ENCODE measurements at regions not wholly inside any gene's neighbourhood (a gene's known extent, or its start where the extent isn't known, plus 50 kb on each side); places are given as distances from the start of the nearest gene placed in this dataset.

GRCh38 chr7:45457591-45457990, 116.6 kb upstream of the ADCY1 start:
- H3K27me3 ChIP-seq (ENCODE audit: insufficient read depth, insufficient read length), result no peaks in the 10 kb centered on the region
- TF ChIP-seq ZNF274 (IDR thresholded peaks at IDR 0.05; ENCODE audit: low read depth, low read length) (no peak), YY1 (IDR thresholded peaks at IDR 0.05; ENCODE audit: insufficient read depth, insufficient read length) (no peak), SUZ12 (IDR thresholded peaks at IDR 0.05; ENCODE audit: extremely low read depth, insufficient read depth, insufficient read length) (no peak)
- H3K9ac ChIP-seq (ENCODE audit: insufficient read length, low read depth), result no peak overlapping the region
- H3K9me3 ChIP-seq (ENCODE audit: insufficient read depth, low read length), result no peaks in the 10 kb centered on the region
- DNase-seq (ENCODE audit: low read depth, low spot score), result no peak
- H3K36me3 ChIP-seq (ENCODE audit: insufficient read depth, insufficient read length, low read length), result no peaks in the 10 kb centered on the region
- H3K4me3 ChIP-seq (ENCODE audit: insufficient read length, low read depth), result no peak overlapping the region
- no peaks in the 10 kb centered on the region for H3K4me1 ChIP-seq (ENCODE audit: insufficient read depth, insufficient read length)

- no peaks in the 10 kb centered on the region for H3K27me3 ChIP-seq (ENCODE audit: insufficient read depth, insufficient read length)
- no peaks in the 10 kb centered on the region for H3K4me1 ChIP-seq (ENCODE audit: insufficient read depth, insufficient read length)
- no peak overlapping the region for H3K9ac ChIP-seq (ENCODE audit: insufficient read length, low read depth)
- H3K36me3 ChIP-seq (ENCODE audit: insufficient read depth, insufficient read length, low read length), result no peaks in the 10 kb centered on the region
- TF ChIP-seq ZNF274 (IDR thresholded peaks at IDR 0.05; ENCODE audit: low read depth, low read length) (no peak), SUZ12 (IDR thresholded peaks at IDR 0.05; ENCODE audit: extremely low read depth, insufficient read depth, insufficient read length) (no peak), YY1 (IDR thresholded peaks at IDR 0.05; ENCODE audit: insufficient read depth, insufficient read length) (no peak)
- no peaks in the 10 kb centered on the region for H3K9me3 ChIP-seq (ENCODE audit: insufficient read depth, low read length)
- no peak overlapping the region for H3K4me3 ChIP-seq (ENCODE audit: insufficient read length, low read depth)
- DNase-seq (ENCODE audit: low read depth, low spot score), result no peak
These were observed 114.7 kb upstream of the ADCY1 start for GRCh38 chr7:45459476-45459875.

- no peak for DNase-seq (ENCODE audit: low read depth, low spot score)
- no peak overlapping the region for H3K9ac ChIP-seq (ENCODE audit: insufficient read length, low read depth)
- no peaks in the 10 kb centered on the region for H3K36me3 ChIP-seq (ENCODE audit: insufficient read depth, insufficient read length, low read length)
- TF ChIP-seq ZNF274 (IDR thresholded peaks at IDR 0.05; ENCODE audit: low read depth, low read length), result no peak
- no peak for TF ChIP-seq YY1 (IDR thresholded peaks at IDR 0.05; ENCODE audit: insufficient read depth, insufficient read length)
- TF ChIP-seq SUZ12 (IDR thresholded peaks at IDR 0.05; ENCODE audit: extremely low read depth, insufficient read depth, insufficient read length), result no peak
- H3K27me3 ChIP-seq (ENCODE audit: insufficient read depth, insufficient read length), result no peaks in the 10 kb centered on the region
- no peaks in the 10 kb centered on the region for H3K9me3 ChIP-seq (ENCODE audit: insufficient read depth, low read length)
- no peak overlapping the region for H3K4me3 ChIP-seq (ENCODE audit: insufficient read length, low read depth)
- no peaks in the 10 kb centered on the region for H3K4me1 ChIP-seq (ENCODE audit: insufficient read depth, insufficient read length)
These were observed 113.8 kb upstream of the ADCY1 start for GRCh38 chr7:45460379-45460778.

GRCh38 chr7:45461026-45461425, 113.1 kb upstream of the ADCY1 start:
- no peak for TF ChIP-seq YY1 (IDR thresholded peaks at IDR 0.05; ENCODE audit: insufficient read depth, insufficient read length)
- TF ChIP-seq ZNF274 (IDR thresholded peaks at IDR 0.05; ENCODE audit: low read depth, low read length), result no peak
- no peak for TF ChIP-seq SUZ12 (IDR thresholded peaks at IDR 0.05; ENCODE audit: extremely low read depth, insufficient read depth, insufficient read length)
- H3K4me1 ChIP-seq (ENCODE audit: insufficient read depth, insufficient read length), result no peaks in the 10 kb centered on the region
- H3K27me3 ChIP-seq (ENCODE audit: insufficient read depth, insufficient read length), result no peaks in the 10 kb centered on the region
- H3K4me3 ChIP-seq (ENCODE audit: insufficient read length, low read depth), result no peak overlapping the region
- DNase-seq (ENCODE audit: low read depth, low spot score), result no peak
- H3K9ac ChIP-seq (ENCODE audit: insufficient read length, low read depth), result no peak overlapping the region
- H3K36me3 ChIP-seq (ENCODE audit: insufficient read depth, insufficient read length, low read length), result no peaks in the 10 kb centered on the region
- no peaks in the 10 kb centered on the region for H3K9me3 ChIP-seq (ENCODE audit: insufficient read depth, low read length)

- Histone ChIP-seq H3K36me3 (ENCODE audit: insufficient read depth, insufficient read length, low read length) (no peaks in the 10 kb centered on the region), H3K9ac (ENCODE audit: insufficient read length, low read depth) (no peak overlapping the region), H3K4me1 (ENCODE audit: insufficient read depth, insufficient read length) (no peaks in the 10 kb centered on the region), H3K9me3 (ENCODE audit: insufficient read depth, low read length) (peaks cover 21% of the 10 kb centered on the region), H3K27me3 (ENCODE audit: insufficient read depth, insufficient read length) (no peaks in the 10 kb centered on the region), H3K4me3 (ENCODE audit: insufficient read length, low read depth) (no peak overlapping the region)
- no peak for DNase-seq (ENCODE audit: low read depth, low spot score)
- TF ChIP-seq ZNF274 (IDR thresholded peaks at IDR 0.05; ENCODE audit: low read depth, low read length), result no peak
- TF ChIP-seq SUZ12 (IDR thresholded peaks at IDR 0.05; ENCODE audit: extremely low read depth, insufficient read depth, insufficient read length), result no peak
- no peak for TF ChIP-seq YY1 (IDR thresholded peaks at IDR 0.05; ENCODE audit: insufficient read depth, insufficient read length)
These were observed 105.1 kb upstream of the ADCY1 start for GRCh38 chr7:45469103-45469502.

GRCh38 chr7:45470031-45470430, 104.1 kb upstream of the ADCY1 start:
- H3K4me3 ChIP-seq (ENCODE audit: insufficient read length, low read depth), result no peak overlapping the region
- H3K9me3 ChIP-seq (ENCODE audit: insufficient read depth, low read length), result peaks cover 21% of the 10 kb centered on the region
- H3K9ac ChIP-seq (ENCODE audit: insufficient read length, low read depth), result no peak overlapping the region
- no peak for TF ChIP-seq YY1 (IDR thresholded peaks at IDR 0.05; ENCODE audit: insufficient read depth, insufficient read length)
- TF ChIP-seq ZNF274 (IDR thresholded peaks at IDR 0.05; ENCODE audit: low read depth, low read length), result no peak
- TF ChIP-seq SUZ12 (IDR thresholded peaks at IDR 0.05; ENCODE audit: extremely low read depth, insufficient read depth, insufficient read length), result no peak
- H3K36me3 ChIP-seq (ENCODE audit: insufficient read depth, insufficient read length, low read length), result no peaks in the 10 kb centered on the region
- no peak for DNase-seq (ENCODE audit: low read depth, low spot score)
- no peaks in the 10 kb centered on the region for H3K27me3 ChIP-seq (ENCODE audit: insufficient read depth, insufficient read length)
- H3K4me1 ChIP-seq (ENCODE audit: insufficient read depth, insufficient read length), result no peaks in the 10 kb centered on the region

- H3K9ac ChIP-seq (ENCODE audit: insufficient read length, low read depth), result no peak overlapping the region
- no peaks in the 10 kb centered on the region for H3K36me3 ChIP-seq (ENCODE audit: insufficient read depth, insufficient read length, low read length)
- H3K9me3 ChIP-seq (ENCODE audit: insufficient read depth, low read length), result no peaks in the 10 kb centered on the region
- no peak for DNase-seq (ENCODE audit: low read depth, low spot score)
- TF ChIP-seq YY1 (IDR thresholded peaks at IDR 0.05; ENCODE audit: insufficient read depth, insufficient read length) (no peak), ZNF274 (IDR thresholded peaks at IDR 0.05; ENCODE audit: low read depth, low read length) (no peak)
- H3K27me3 ChIP-seq (ENCODE audit: insufficient read depth, insufficient read length), result no peaks in the 10 kb centered on the region
- H3K4me1 ChIP-seq (ENCODE audit: insufficient read depth, insufficient read length), result no peaks in the 10 kb centered on the region
- H3K4me3 ChIP-seq (ENCODE audit: insufficient read length, low read depth), result no peak overlapping the region
These were observed 94.4 kb upstream of the ADCY1 start for GRCh38 chr7:45479781-45480180.

GRCh38 chr7:45482451-45482850, 91.7 kb upstream of the ADCY1 start:
- H3K4me1 ChIP-seq (ENCODE audit: insufficient read depth, insufficient read length), result no peaks in the 10 kb centered on the region
- H3K36me3 ChIP-seq (ENCODE audit: insufficient read depth, insufficient read length, low read length), result no peaks in the 10 kb centered on the region
- H3K4me3 ChIP-seq (ENCODE audit: insufficient read length, low read depth), result no peak overlapping the region
- TF ChIP-seq ZNF274 (IDR thresholded peaks at IDR 0.05; ENCODE audit: low read depth, low read length) (no peak), SUZ12 (IDR thresholded peaks at IDR 0.05; ENCODE audit: extremely low read depth, insufficient read depth, insufficient read length) (no peak), YY1 (IDR thresholded peaks at IDR 0.05; ENCODE audit: insufficient read depth, insufficient read length) (no peak)
- H3K9me3 ChIP-seq (ENCODE audit: insufficient read depth, low read length), result no peaks in the 10 kb centered on the region
- no peaks in the 10 kb centered on the region for H3K27me3 ChIP-seq (ENCODE audit: insufficient read depth, insufficient read length)
- H3K9ac ChIP-seq (ENCODE audit: insufficient read length, low read depth), result no peak overlapping the region
- DNase-seq (ENCODE audit: low read depth, low spot score), result no peak
